ENCODE measurements at regions not wholly inside any gene's neighbourhood (a gene's known extent, or its start where the extent isn't known, plus 50 kb on each side); places are given as distances from the start of the nearest gene placed in this dataset.

DNA sequence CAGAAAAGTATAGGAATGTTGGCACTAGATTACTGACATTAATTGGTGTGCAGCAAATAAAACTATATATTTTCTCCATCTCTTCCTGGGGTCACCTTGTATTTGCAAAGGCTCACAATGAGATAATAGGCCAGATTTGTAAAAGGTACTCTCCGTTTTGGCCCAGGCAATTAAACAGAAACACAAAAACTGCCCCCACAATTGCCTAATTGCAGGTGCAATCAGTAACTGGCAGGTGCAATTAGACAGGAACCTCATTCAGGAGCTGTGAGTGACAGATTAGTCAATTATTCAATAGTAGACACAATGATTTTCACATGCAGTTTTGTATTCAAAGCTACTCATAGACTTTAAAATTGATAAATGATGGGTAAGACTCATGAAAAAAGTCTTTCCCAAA lies 451.4 kb upstream of the ID2 start:
- TF ChIP-seq, protein P1, sequence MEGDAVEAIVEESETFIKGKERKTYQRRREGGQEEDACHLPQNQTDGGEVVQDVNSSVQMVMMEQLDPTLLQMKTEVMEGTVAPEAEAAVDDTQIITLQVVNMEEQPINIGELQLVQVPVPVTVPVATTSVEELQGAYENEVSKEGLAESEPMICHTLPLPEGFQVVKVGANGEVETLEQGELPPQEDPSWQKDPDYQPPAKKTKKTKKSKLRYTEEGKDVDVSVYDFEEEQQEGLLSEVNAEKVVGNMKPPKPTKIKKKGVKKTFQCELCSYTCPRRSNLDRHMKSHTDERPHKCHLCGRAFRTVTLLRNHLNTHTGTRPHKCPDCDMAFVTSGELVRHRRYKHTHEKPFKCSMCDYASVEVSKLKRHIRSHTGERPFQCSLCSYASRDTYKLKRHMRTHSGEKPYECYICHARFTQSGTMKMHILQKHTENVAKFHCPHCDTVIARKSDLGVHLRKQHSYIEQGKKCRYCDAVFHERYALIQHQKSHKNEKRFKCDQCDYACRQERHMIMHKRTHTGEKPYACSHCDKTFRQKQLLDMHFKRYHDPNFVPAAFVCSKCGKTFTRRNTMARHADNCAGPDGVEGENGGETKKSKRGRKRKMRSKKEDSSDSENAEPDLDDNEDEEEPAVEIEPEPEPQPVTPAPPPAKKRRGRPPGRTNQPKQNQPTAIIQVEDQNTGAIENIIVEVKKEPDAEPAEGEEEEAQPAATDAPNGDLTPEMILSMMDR (conservative IDR thresholded peaks at IDR 0.05; ENCODE audit: low read depth, low read length), result no peak
- no peak for TF ChIP-seq EZH2 (IDR thresholded peaks at IDR 0.05; ENCODE audit: borderline replicate concordance, low read depth, low read length, poor library complexity, severe bottlenecking)
